ENCODE measurements at regions not wholly inside any gene's neighbourhood (a gene's known extent, or its start where the extent isn't known, plus 50 kb on each side); places are given as distances from the start of the nearest gene placed in this dataset.

DNA sequence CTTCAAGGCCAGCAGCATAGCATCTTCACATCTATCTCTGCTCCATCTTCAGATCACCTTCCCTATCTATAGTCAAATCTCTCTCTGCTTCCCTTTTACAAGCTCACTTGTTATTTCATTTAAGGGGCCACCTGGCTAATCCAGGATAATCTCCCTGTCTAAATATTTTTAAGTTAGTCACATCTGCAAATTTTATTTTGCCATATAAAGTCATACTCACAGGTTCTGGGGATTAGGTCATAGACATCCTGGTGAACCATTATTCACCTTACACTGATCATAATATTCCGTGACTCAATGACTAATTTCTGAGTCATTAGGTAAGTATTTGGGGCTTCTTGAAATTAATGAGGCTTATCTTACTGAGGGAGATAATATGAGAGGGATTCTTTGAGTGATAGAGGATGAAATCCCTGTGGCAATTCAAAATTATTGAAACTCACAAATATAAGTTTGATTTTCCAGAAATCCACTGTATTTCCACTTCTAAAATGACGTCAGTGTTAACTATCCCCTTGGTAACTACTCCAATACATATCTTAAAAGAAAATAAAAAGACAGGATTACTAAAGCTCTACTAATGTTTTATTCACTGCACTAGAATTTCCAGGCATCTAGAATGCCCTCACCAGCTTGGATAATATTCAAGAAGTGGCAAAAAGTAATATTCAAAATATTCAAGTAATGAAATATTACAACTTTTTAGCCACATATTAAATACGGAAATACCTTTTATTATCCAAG lies 93.7 kb upstream of the RBMS3 start:
- CTCF ChIA-PET (ENCODE audit: partially characterized antibody) = interaction anchor here (0.7 to 1.2 kb wide), 3 partner anchors 9 to 193 kb away, joined by 3 to 4 read pairs (median 3); no protein-coding TSS in a partner anchor
- H3K27ac ChIP-seq (ENCODE audit: low read depth, low read length) = no peak overlapping the region
- no peak for FAIRE-seq

More for the DNA sequence above, 93.7 kb upstream of the RBMS3 start:
- no peak overlapping the region for H3K23ac ChIP-seq (ENCODE audit: insufficient read length)
- H2BK12ac ChIP-seq (ENCODE audit: low read depth, low read length) = no peak overlapping the region
- H2BK5ac ChIP-seq (ENCODE audit: low read depth, low read length) = no peak overlapping the region
- TF ChIP-seq GABPA (IDR thresholded peaks at IDR 0.05; ENCODE audit: borderline replicate concordance, insufficient read depth, low read length) = no peak
- no peak for TF ChIP-seq CREB1 (IDR thresholded peaks at IDR 0.05)
- no peak for TF ChIP-seq SIN3A (conservative IDR thresholded peaks at IDR 0.05 in 1 of 2, IDR thresholded peaks at IDR 0.05 in 1 of 2; ENCODE audit: low read depth in 1 of 2, low read length in 2 of 2)
- no peak for TF ChIP-seq RBBP5 (IDR thresholded peaks at IDR 0.05; ENCODE audit: borderline replicate concordance, low read depth, low read length)
- no peak for TF ChIP-seq KDM5A (IDR thresholded peaks at IDR 0.05; ENCODE audit: low read length)
- no peak for TF ChIP-seq HDAC2 (IDR thresholded peaks at IDR 0.05; ENCODE audit: borderline replicate concordance in 1 of 2, low read depth in 2 of 2, low read length in 2 of 2)
- no peak for TF ChIP-seq SIX5 (IDR thresholded peaks at IDR 0.05; ENCODE audit: low read depth, low read length)
- no peak for TF ChIP-seq KDM1A (IDR thresholded peaks at IDR 0.05; ENCODE audit: borderline replicate concordance, low read length)
- H3K36me3 ChIP-seq (ENCODE audit: control insufficient read depth in 2 of 4, insufficient read depth in 4 of 4, low read length in 3 of 4) = no peaks in the 10 kb centered on the region
- no peaks in the 10 kb centered on the region; the same call in 1 of the 2 replicates for H3K23me2 ChIP-seq (ENCODE audit: low read depth, low read length)
- no peak for DNase-seq (ENCODE audit: low read depth in 1 of 2, low spot score in 2 of 2)
- H2AK5ac ChIP-seq (ENCODE audit: low read depth, low read length) = no peak overlapping the region
- no peak overlapping the region for H3K14ac ChIP-seq (ENCODE audit: insufficient read length)
- no peaks in the 10 kb centered on the region for H3K9me3 ChIP-seq (ENCODE audit: insufficient read depth in 2 of 2, low read depth in 1 of 2, low read length in 1 of 2)
- no peak overlapping the region for H3K56ac ChIP-seq (replicated peaks; ENCODE audit: insufficient read length, low read depth, low read length)
- no peak overlapping the region for H3K18ac ChIP-seq (ENCODE audit: extremely low read depth, low read length)
- H4K20me1 ChIP-seq (replicated peaks in 1 of 2; ENCODE audit: control insufficient read depth in 1 of 2, insufficient read depth in 2 of 2, low read length in 2 of 2) = no peaks in the 10 kb centered on the region
- H3K79me1 ChIP-seq (ENCODE audit: low read depth, low read length) = no peaks in the 10 kb centered on the region
- no peak overlapping the region for H2BK120ac ChIP-seq (replicated peaks; ENCODE audit: low read depth, low read length)
- H4K5ac ChIP-seq (ENCODE audit: insufficient read length, low read depth, low read length) = no peak overlapping the region
- no peak overlapping the region for H2BK15ac ChIP-seq (ENCODE audit: low read length)
- H4K91ac ChIP-seq (replicated peaks; ENCODE audit: insufficient read length, low read length) = no peak overlapping the region
- no peak overlapping the region for H4K8ac ChIP-seq (ENCODE audit: extremely low read depth, insufficient read depth, low read length)
- H2AFZ ChIP-seq (ENCODE audit: low read length) = no peak overlapping the region
- no peak overlapping the region for H3K4ac ChIP-seq (replicated peaks; ENCODE audit: insufficient read length, low read depth, low read length)
- no peak overlapping the region for H3K9ac ChIP-seq (replicated peaks in 1 of 4; ENCODE audit: extremely low read depth in 1 of 4, low read depth in 3 of 4, low read length in 3 of 4)
- H3K79me2 ChIP-seq (ENCODE audit: control insufficient read depth in 1 of 2, insufficient read depth in 2 of 2, low read length in 2 of 2) = no peaks in the 10 kb centered on the region
- POLR2A ChIA-PET (ENCODE audit: partially characterized antibody) = no interaction called here
- no peak overlapping the region for H3K4me2 ChIP-seq (ENCODE audit: insufficient read depth in 1 of 2, low read depth in 2 of 2, low read length in 2 of 2)
- H3K27me3 ChIP-seq (replicated peaks in 1 of 4; ENCODE audit: control insufficient read depth in 3 of 4, extremely low read depth in 1 of 4, insufficient read depth in 3 of 4, low read length in 3 of 4) = no peaks in the 10 kb centered on the region
- H3K4me1 ChIP-seq (replicated peaks in 1 of 4; ENCODE audit: control insufficient read depth in 3 of 4, insufficient read depth in 4 of 4, low read length in 3 of 4) = no peaks in the 10 kb centered on the region
- 57% methylated on average over 3 of the region's 3 CpGs; no CpG with 5 or more reads in 1 of the 2 experiments for WGBS, 2 experiments (ENCODE audit: extremely low coverage in 1 of 2, insufficient coverage in 1 of 2, insufficient read length in 1 of 2, insufficient replicate concordance in 2 of 2, low coverage in 1 of 2, low lambda C conversion rate in 2 of 2, missing lambda C conversion rate in 1 of 2)
- no peak overlapping the region for H3K4me3 ChIP-seq (ENCODE audit: extremely low read depth in 1 of 4, insufficient read depth in 2 of 4, low read depth in 3 of 4, low read length in 4 of 4)
- no peak overlapping the region for H2BK20ac ChIP-seq (ENCODE audit: low read length)

All from H1 (cell line).